ENCODE measurements at regions not wholly inside any gene's neighbourhood (a gene's known extent, or its start where the extent isn't known, plus 50 kb on each side); places are given as distances from the start of the nearest gene placed in this dataset.

GRCh38 chr2:161045726-161046125 lies 114.5 kb upstream of the TANK start:
- H3K4me3 ChIP-seq (ENCODE audit: low read depth, low read length), result no peak overlapping the region
- no peak for DNase-seq (ENCODE audit: low read depth)
- TF ChIP-seq CTCF (conservative IDR thresholded peaks at IDR 0.05; ENCODE audit: low read depth, low read length), result no peak

- DNase-seq (ENCODE audit: low read depth), result no peak
- no peak overlapping the region for H3K4me3 ChIP-seq (ENCODE audit: low read depth, low read length)
- TF ChIP-seq CTCF (conservative IDR thresholded peaks at IDR 0.05; ENCODE audit: low read depth, low read length), result no peak
Observed at GRCh38 chr2:161046876-161047275, 113.4 kb upstream of the TANK start.

GRCh38 chr2:161048317-161048716 lies 111.9 kb upstream of the TANK start:
- no peak for TF ChIP-seq CTCF (conservative IDR thresholded peaks at IDR 0.05; ENCODE audit: low read depth, low read length)

GRCh38 chr2:161049559-161049958 lies 110.7 kb upstream of the TANK start:
- TF ChIP-seq CTCF (conservative IDR thresholded peaks at IDR 0.05; ENCODE audit: low read depth, low read length), result no peak
- DNase-seq (ENCODE audit: low read depth), result no peak
- no peak overlapping the region for H3K4me3 ChIP-seq (ENCODE audit: low read depth, low read length)

More at GRCh38 chr2:161048317-161048716, 111.9 kb upstream of the TANK start:
- no peak for DNase-seq (ENCODE audit: low read depth)
- no peak overlapping the region for H3K4me3 ChIP-seq (ENCODE audit: low read depth, low read length)

GRCh38 chr2:161052214-161052613 lies 108.0 kb upstream of the TANK start:
- DNase-seq (ENCODE audit: low read depth), result no peak
- no peak for TF ChIP-seq CTCF (conservative IDR thresholded peaks at IDR 0.05; ENCODE audit: low read depth, low read length)
- H3K4me3 ChIP-seq (ENCODE audit: low read depth, low read length), result no peak overlapping the region

- no peak for TF ChIP-seq CTCF (conservative IDR thresholded peaks at IDR 0.05; ENCODE audit: low read depth, low read length)
- no peak for DNase-seq (ENCODE audit: low read depth)
- no peak overlapping the region for H3K4me3 ChIP-seq (ENCODE audit: low read depth, low read length)
Observed at GRCh38 chr2:161055289-161055688, 104.9 kb upstream of the TANK start.

GRCh38 chr2:161059388-161059787 lies 100.8 kb upstream of the TANK start:
- no peak overlapping the region for H3K4me3 ChIP-seq (ENCODE audit: low read depth, low read length)
- no peak for DNase-seq (ENCODE audit: low read depth)
- no peak for TF ChIP-seq CTCF (conservative IDR thresholded peaks at IDR 0.05; ENCODE audit: low read depth, low read length)

Measured in epithelial cell of proximal tubule (primary cell).